Tibial nerve (tissue), 4 donors: ENCODE measurements at regions not wholly inside any gene's neighbourhood (a gene's known extent, or its start where the extent isn't known, plus 50 kb on each side); places are given as distances from the start of the nearest gene placed in this dataset.

Source experiments
- DNase-seq, 2 donors: peaks; one replicate each; pipeline ENCODE4 v3.0.0-alpha.2; 2019; ENCODE audit warnings: low spot score in 2 of 2
- H3K27ac ChIP-seq, 4 donors: fragments of 200-600 bp; sonication (generic) in 3 of 4; one replicate each; pipeline ENCODE4 v1.5.1; 2017 to 2019; ENCODE audit warnings: mild to moderate bottlenecking in 1 of 4
- H3K27me3 ChIP-seq, 2 donors: fragments of 200-600 bp; sonication (generic) in 1 of 2; one replicate each; pipeline versions ENCODE4 v1.5.1 to v1.6.0; 2017 to 2019
- H3K36me3 ChIP-seq, 3 donors: fragments of 200-600 bp; sonication (generic); one replicate each; pipeline ENCODE4 v1.5.1; 2018 to 2019
- H3K4me1 ChIP-seq, 4 donors: fragments of 200-600 bp; sonication (generic) in 3 of 4; one replicate each; pipeline ENCODE4 v1.5.1; 2017 to 2019
- H3K4me3 ChIP-seq, 4 donors: fragments of 200-600 bp; sonication (generic) in 3 of 4; one replicate each; pipeline ENCODE4 v1.5.1; 2017 to 2019; ENCODE audit warnings: mild to moderate bottlenecking in 1 of 4, moderate library complexity in 1 of 4
- H3K9me3 ChIP-seq, 4 donors: fragments of 200-600 bp; sonication (generic) in 3 of 4; one replicate each; pipeline ENCODE4 v1.5.1; 2017 to 2019
- CTCF ChIP-seq, 5 experiments: fragments of 200-600 bp in 3 of 5; fragments of 450-650 bp in 2 of 5; sonication (generic) in 3 of 5; IDR thresholded peaks; one replicate each; pipeline ENCODE4 v1.5.1; 2016 to 2019; ENCODE audit warnings: antibody characterized with exemption in 5 of 5, mild to moderate bottlenecking in 3 of 5, moderate library complexity in 2 of 5
- EP300 ChIP-seq, 2 donors: sonication (generic); formaldehyde crosslinking; IDR thresholded peaks; one replicate each; pipeline ENCODE4 v1.6.1; 2017; ENCODE audit warnings: antibody characterized with exemption in 2 of 2, mild to moderate bottlenecking in 1 of 2
- POLR2A ChIP-seq, 2 donors: fragments of 450-650 bp; IDR thresholded peaks; one replicate each; pipeline ENCODE4 v1.6.1; 2017; ENCODE audit warnings: antibody characterized with exemption in 2 of 2, mild to moderate bottlenecking in 2 of 2, moderate library complexity in 2 of 2
- WGBS, 2 donors: methylation state at CpG; one replicate each; pipeline ENCODE4 v1.1.5; 2018; 5-methylcytosine and 5-hydroxymethylcytosine counted together

- TF ChIP-seq EP300 (IDR thresholded peaks at IDR 0.05) (no peak), CTCF (IDR thresholded peaks at IDR 0.05) (no peak), POLR2A (IDR thresholded peaks at IDR 0.05) (no peak)
- peak overlapping the region; percentile 66 to 97 (median 91) for H3K27ac ChIP-seq
- no peak overlapping the region for H3K4me3 ChIP-seq
- H3K9me3 ChIP-seq, result no peaks in the 10 kb centered on the region
- peaks cover 0 to 100% (median 66%) of the 10 kb centered on the region in 4 donors for H3K4me1 ChIP-seq
- DNase-seq, result peak in 1 of 2 donors; percentile 14
- 83 to 85% methylated on average over 17 to 18 of the region's 18 CpGs for WGBS, 2 donors
- no peaks in the 10 kb centered on the region for H3K27me3 ChIP-seq
- no peaks in the 10 kb centered on the region for H3K36me3 ChIP-seq
Observed at GRCh38 chr17:77326076-77326591, 185.4 kb downstream of the SEC14L1 start.

- H3K27me3 ChIP-seq, result no peaks in the 10 kb centered on the region
- no peak for TF ChIP-seq POLR2A (IDR thresholded peaks at IDR 0.05)
- TF ChIP-seq EP300 (IDR thresholded peaks at IDR 0.05), result no peak
- no peak for TF ChIP-seq CTCF (IDR thresholded peaks at IDR 0.05)
- peak in 1 of 2 donors; percentile 9 for DNase-seq
- no peaks in the 10 kb centered on the region for H3K36me3 ChIP-seq
- H3K27ac ChIP-seq, result peak overlapping the region; percentile 4 to 97 (median 91)
- H3K4me1 ChIP-seq, result peaks cover 0 to 100% (median 67%) of the 10 kb centered on the region in 4 donors
- no peaks in the 10 kb centered on the region for H3K9me3 ChIP-seq
- WGBS, 2 donors, result 92 to 94% methylated on average over 7 of the region's 7 CpGs
- H3K4me3 ChIP-seq, result no peak overlapping the region
Observed at GRCh38 chr17:77326636-77327035, 185.9 kb downstream of the SEC14L1 start.

- H3K4me3 ChIP-seq, result no peak overlapping the region
- H3K9me3 ChIP-seq, result no peaks in the 10 kb centered on the region
- WGBS, 2 donors, result 69 to 78% methylated on average over 11 of the region's 11 CpGs
- no peaks in the 10 kb centered on the region for H3K36me3 ChIP-seq
- TF ChIP-seq CTCF (IDR thresholded peaks at IDR 0.05) (no peak), EP300 (IDR thresholded peaks at IDR 0.05) (no peak), POLR2A (IDR thresholded peaks at IDR 0.05) (no peak)
- H3K4me1 ChIP-seq, result peaks cover 0 to 100% (median 67%) of the 10 kb centered on the region in 4 donors
- H3K27me3 ChIP-seq, result no peaks in the 10 kb centered on the region
- DNase-seq, result peak in 1 of 2 donors; percentile 12
- peak overlapping the region; percentile 4 to 97 (median 62) for H3K27ac ChIP-seq
Observed at GRCh38 chr17:77327181-77327565, 186.4 kb downstream of the SEC14L1 start.

GRCh38 chr17:77327566-77328464, 187.0 kb downstream of the SEC14L1 start:
- TF ChIP-seq CTCF (IDR thresholded peaks at IDR 0.05) (no peak), POLR2A (IDR thresholded peaks at IDR 0.05) (no peak), EP300 (IDR thresholded peaks at IDR 0.05) (no peak)
- Histone ChIP-seq H3K36me3 (no peaks in the 10 kb centered on the region), H3K4me3 (no peak overlapping the region), H3K4me1 (peaks cover 0 to 100% (median 61%) of the 10 kb centered on the region in 4 donors), H3K27ac (peak overlapping the region; percentile 4 to 97 (median 62)), H3K27me3 (no peaks in the 10 kb centered on the region), H3K9me3 (no peaks in the 10 kb centered on the region)
- DNase-seq, result peak in 1 of 2 donors; percentile 11
- whole genome bisulfite sequencing, 2 donors, result 78% methylated on average over 29 of the region's 29 CpGs
